CD4-positive, alpha-beta T cell treated with Interleukin-1 beta for 1 hour (primary cell): ENCODE measurements at regions not wholly inside any gene's neighbourhood (a gene's known extent, or its start where the extent isn't known, plus 50 kb on each side); places are given as distances from the start of the nearest gene placed in this dataset.

Experiments
- DNase-seq, 2 donors: peaks; one replicate each; pipeline ENCODE4 v3.0.0-alpha.2; 2020 to 2022

- no peak for DNase-seq
Measured at GRCh38 chr3:189502256-189502655, 128.9 kb upstream of the TP63 start.

- no peak for DNase-seq
Measured at GRCh38 chr3:189502676-189503257, 128.4 kb upstream of the TP63 start.

GRCh38 chr3:189507856-189508255, 123.3 kb upstream of the TP63 start:
- no peak for DNase-seq

GRCh38 chr3:189508784-189509501, 122.2 kb upstream of the TP63 start:
- DNase-seq = no peak

- no peak for DNase-seq
Measured at GRCh38 chr3:189512039-189512438, 119.2 kb upstream of the TP63 start.

- DNase-seq = no peak
Measured at GRCh38 chr3:189512821-189513220, 118.4 kb upstream of the TP63 start.

- no peak for DNase-seq
Measured at GRCh38 chr3:189513281-189514117, 117.7 kb upstream of the TP63 start.

GRCh38 chr3:189516039-189516438, 115.2 kb upstream of the TP63 start:
- no peak for DNase-seq

- DNase-seq = no peak
Measured at GRCh38 chr3:189517981-189518380, 113.2 kb upstream of the TP63 start.

- no peak for DNase-seq
Measured at GRCh38 chr3:189519458-189519857, 111.7 kb upstream of the TP63 start.

- DNase-seq = no peak
Measured at GRCh38 chr3:189529468-189529867, 101.7 kb upstream of the TP63 start.

GRCh38 chr3:189529889-189530471, 101.2 kb upstream of the TP63 start:
- no peak for DNase-seq

GRCh38 chr3:189530822-189531221, 100.4 kb upstream of the TP63 start:
- no peak for DNase-seq

- DNase-seq = no peak
Measured at GRCh38 chr3:189531271-189531670, 99.9 kb upstream of the TP63 start.

- no peak for DNase-seq
Measured at GRCh38 chr3:189534531-189534930, 96.7 kb upstream of the TP63 start.

- DNase-seq = no peak
Measured at GRCh38 chr3:189537135-189537534, 94.1 kb upstream of the TP63 start.

GRCh38 chr3:189547448-189547847, 83.7 kb upstream of the TP63 start:
- DNase-seq = no peak

GRCh38 chr3:189548053-189548452, 83.1 kb upstream of the TP63 start:
- no peak for DNase-seq

GRCh38 chr3:189551007-189551406, 80.2 kb upstream of the TP63 start:
- DNase-seq = no peak

- no peak for DNase-seq
Measured at GRCh38 chr3:189554868-189555557, 76.2 kb upstream of the TP63 start.

- no peak for DNase-seq
Measured at GRCh38 chr3:189555558-189555881, 75.7 kb upstream of the TP63 start.

- DNase-seq = no peak
Measured at GRCh38 chr3:189557824-189558223, 73.4 kb upstream of the TP63 start.

GRCh38 chr3:189561256-189561655, 69.9 kb upstream of the TP63 start:
- DNase-seq = no peak
